SJCRH30 (cell line): ENCODE measurements at regions not wholly inside any gene's neighbourhood (a gene's known extent, or its start where the extent isn't known, plus 50 kb on each side); places are given as distances from the start of the nearest gene placed in this dataset.
"Not testable (repeated sequence)": the region's sequence is repeated elsewhere in the genome, so short reads cannot be mapped to it uniquely, and the experiment has no call there.

Experiments used
- DNase-seq, 2 experiments: peaks; one replicate each; pipeline ENCODE4 v3.0.0-alpha.2; 2015 to 2020
- H3K27ac ChIP-seq: fragments of 250-450 bp; sonication (Bioruptor Pico); 2 replicates; pipeline ENCODE4 v1.5.1; 2020; ENCODE audit warnings: mild to moderate bottlenecking, moderate library complexity
- H3K27me3 ChIP-seq: fragments of 250-450 bp; sonication (Bioruptor Pico); 2 replicates; pipeline ENCODE4 v1.5.1; 2020; ENCODE audit warnings: mild to moderate bottlenecking, moderate library complexity
- H3K36me3 ChIP-seq: fragments of 250-450 bp; sonication (Bioruptor Pico); 2 replicates; pipeline ENCODE4 v1.5.1; 2020; ENCODE audit warnings: mild to moderate bottlenecking, moderate library complexity
- H3K4me1 ChIP-seq: fragments of 250-450 bp; sonication (Bioruptor Pico); 2 replicates; pipeline ENCODE4 v1.5.1; 2020; ENCODE audit warnings: mild to moderate bottlenecking, moderate library complexity
- H3K4me3 ChIP-seq: fragments of 250-450 bp; sonication (Bioruptor Pico); 2 replicates; pipeline ENCODE4 v1.5.1; 2020; ENCODE audit warnings: mild to moderate bottlenecking, moderate library complexity
- H3K9me3 ChIP-seq: fragments of 250-450 bp; sonication (Bioruptor Pico); replicated peaks from 2 replicates; pipeline ENCODE4 v1.5.1; 2020; ENCODE audit warnings: mild to moderate bottlenecking, moderate library complexity

DNA sequence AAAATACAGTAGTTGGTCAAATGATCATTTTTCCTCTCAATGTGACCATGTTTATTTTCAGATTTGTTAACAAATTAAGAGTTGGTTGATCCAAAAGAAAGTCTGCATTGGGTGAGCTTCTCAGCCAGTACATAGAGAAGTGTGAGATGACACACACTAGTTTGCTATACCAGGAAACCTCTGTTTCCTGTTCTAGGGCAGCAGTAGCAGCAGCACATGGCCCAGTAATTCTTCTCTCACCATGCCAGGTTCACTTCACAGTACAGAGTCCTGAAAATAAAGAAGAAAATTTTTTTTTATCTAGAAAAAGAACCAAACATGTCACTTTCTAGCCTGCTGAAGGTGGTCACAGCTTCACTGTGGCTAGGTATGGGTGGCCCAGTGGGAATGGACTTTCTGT, 250.2 kb upstream of the OR4E1 start:
- Histone ChIP-seq H3K4me1 (no peaks in the 10 kb centered on the region), H3K27ac (no peak overlapping the region), H3K27me3 (peaks cover 5% of the 10 kb centered on the region; the same call in 1 of the 2 replicates), H3K4me3 (no peak overlapping the region), H3K9me3 (no peaks in the 10 kb centered on the region), H3K36me3 (no peaks in the 10 kb centered on the region)
- DNase-seq = no peak

DNA sequence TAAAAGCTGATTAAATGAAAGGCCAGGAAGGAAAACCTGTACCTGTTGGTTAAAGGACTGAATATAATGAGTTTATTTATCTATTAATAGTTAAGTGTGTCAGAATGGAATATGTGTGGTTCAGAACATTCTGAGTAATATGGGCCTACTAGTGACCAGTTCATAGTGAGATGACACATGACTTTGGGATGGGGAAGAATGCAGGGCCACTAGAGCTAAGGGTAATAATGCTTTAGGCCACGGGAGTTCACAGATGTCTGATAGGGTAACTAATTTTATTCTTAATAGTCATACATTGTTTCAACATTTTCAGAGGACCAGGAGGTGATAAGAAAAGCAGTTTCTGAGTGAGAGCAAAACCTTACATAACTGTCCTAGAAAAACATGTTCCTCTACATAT, 247.8 kb upstream of the OR4E1 start:
- H3K27me3 ChIP-seq = peaks cover 5% of the 10 kb centered on the region; the same call in 1 of the 2 replicates
- H3K9me3 ChIP-seq = no peaks in the 10 kb centered on the region
- H3K27ac ChIP-seq = no peak overlapping the region
- no peak for DNase-seq
- H3K36me3 ChIP-seq = no peaks in the 10 kb centered on the region
- H3K4me1 ChIP-seq = no peaks in the 10 kb centered on the region
- H3K4me3 ChIP-seq = no peak overlapping the region

DNA sequence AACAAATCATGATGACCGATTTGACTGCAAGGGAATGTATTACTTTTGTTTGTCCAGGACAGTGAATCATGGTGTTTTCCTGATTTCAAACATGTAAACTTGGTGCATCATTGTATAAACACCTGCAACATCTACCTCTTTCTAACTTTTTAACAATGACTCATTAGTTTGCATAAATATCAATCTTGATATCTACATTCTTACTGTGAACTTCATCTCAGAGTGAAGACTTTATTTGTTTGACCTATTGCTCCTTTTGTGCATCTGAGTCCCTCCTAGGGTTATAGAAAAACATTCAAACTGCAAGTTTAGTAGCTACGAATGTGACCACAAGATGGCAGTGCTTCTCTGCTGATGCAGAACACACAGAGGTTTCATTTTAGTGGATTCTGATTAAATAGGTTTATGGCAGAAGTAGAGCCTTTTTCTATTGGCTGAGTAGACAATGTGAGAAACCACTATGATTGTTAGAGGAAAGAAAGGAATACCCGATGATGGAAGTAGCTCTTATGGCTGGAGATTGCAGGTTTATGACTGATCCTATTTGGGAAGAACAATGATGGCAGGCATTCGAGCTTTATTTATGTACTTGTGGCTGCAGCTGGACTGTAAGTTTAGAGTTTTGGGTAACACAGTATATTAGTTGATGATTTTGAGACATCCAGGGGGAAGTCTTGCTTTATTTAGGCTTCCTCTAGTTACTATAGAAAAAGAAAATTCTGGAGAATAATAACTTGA, 244.2 kb upstream of the OR4E1 start:
- DNase-seq = peak; percentile 18 to 46
- Histone ChIP-seq H3K27me3 (peaks cover 2% of the 10 kb centered on the region; the same call in 1 of the 2 replicates), H3K36me3 (no peaks in the 10 kb centered on the region), H3K27ac (no peak overlapping the region), H3K4me3 (no peak overlapping the region), H3K4me1 (no peaks in the 10 kb centered on the region), H3K9me3 (no peaks in the 10 kb centered on the region)

DNA sequence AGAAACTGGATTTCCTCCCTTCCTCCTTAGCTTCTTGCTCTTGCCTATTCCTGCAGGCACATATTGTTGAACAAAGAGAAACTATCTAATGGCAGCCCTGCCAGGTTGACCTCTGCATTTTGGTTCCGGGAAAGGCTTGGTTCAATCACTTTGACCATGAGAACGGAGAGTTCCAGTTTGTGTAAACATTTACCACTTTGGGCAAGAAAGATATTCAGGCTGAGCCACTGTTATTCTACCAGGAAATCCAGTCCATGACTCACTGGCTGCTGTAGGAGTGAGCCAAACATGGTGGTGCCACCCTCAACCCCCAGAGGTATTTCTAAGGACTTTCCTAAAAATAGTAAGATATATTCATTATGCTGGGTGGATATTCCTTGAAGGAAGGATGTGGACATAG, 242.2 kb upstream of the OR4E1 start:
- H3K36me3 ChIP-seq = no peaks in the 10 kb centered on the region
- H3K27me3 ChIP-seq = no peaks in the 10 kb centered on the region
- no peak overlapping the region for H3K27ac ChIP-seq
- H3K4me1 ChIP-seq = no peaks in the 10 kb centered on the region
- H3K4me3 ChIP-seq = no peak overlapping the region
- no peaks in the 10 kb centered on the region for H3K9me3 ChIP-seq
- no peak for DNase-seq

DNA sequence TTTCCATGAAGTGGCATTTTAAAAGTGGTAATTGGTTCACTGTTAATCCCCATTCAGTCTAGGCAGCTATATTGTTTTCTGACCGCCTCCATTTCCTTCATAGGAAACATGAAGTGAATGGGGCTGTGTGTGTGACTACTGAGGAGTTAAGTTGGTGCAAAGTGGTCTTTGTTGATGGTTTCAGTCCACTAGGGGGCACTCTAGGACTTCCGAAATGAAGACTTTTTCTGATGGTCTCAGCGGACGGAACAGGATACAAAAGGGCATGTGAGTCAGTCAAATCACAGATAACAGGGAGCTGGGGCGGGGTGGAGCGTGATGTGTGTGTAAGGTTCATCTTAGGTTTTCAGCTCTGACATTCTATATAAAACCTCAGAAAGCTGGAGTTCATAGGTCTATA, 240.1 kb upstream of the OR4E1 start:
- no peaks in the 10 kb centered on the region for H3K4me1 ChIP-seq
- H3K27ac ChIP-seq = no peak overlapping the region
- H3K4me3 ChIP-seq = no peak overlapping the region
- no peaks in the 10 kb centered on the region for H3K36me3 ChIP-seq
- DNase-seq = peak; percentile 69 to 80
- H3K27me3 ChIP-seq = 0 out of 2 replicates have a peak, but pooled peaks cover under 1% of the 10 kb centered on the region
- H3K9me3 ChIP-seq = no peaks in the 10 kb centered on the region

DNA sequence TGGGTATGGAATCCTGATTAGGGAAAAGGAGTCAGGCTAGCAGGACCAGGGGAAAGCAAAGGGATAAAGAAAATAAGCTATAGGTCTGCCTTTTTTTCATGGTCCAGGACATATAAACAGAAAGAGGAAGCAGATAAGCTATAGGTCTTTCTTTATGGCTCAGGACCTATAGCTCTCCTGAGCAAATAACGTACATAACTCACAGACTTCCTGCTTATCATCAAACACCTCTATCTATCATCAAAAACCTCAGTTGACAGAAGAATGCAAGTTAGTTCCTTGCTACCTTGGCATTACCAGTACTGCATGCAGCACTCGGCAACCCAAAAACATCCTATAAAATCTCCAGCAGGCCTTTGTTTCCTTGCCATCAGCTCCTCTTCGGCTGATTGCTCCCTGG, 238.7 kb upstream of the OR4E1 start:
- no peak overlapping the region for H3K27ac ChIP-seq

DNA sequence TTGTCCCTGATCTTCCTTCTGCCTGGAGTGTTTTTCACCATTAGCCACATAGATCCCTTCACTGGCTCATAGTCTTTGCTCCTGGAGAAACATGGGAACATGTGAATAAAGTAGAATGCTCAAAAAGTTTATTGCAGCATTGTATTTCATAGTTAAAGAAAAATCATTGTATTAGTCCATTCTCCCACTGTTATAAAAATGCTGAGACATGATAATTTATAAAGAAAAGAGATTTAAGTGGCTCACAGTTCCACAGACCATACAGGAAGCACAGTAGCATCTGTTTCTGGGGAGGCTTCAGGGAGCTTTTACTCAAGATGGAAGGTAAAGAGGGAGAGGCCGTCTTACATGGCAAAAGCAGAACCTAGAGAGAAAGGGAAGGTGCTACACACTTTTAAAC, 238.3 kb upstream of the OR4E1 start:
- no peak overlapping the region for H3K4me3 ChIP-seq
- no peak for DNase-seq
- no peaks in the 10 kb centered on the region for H3K9me3 ChIP-seq
- no peak overlapping the region for H3K27ac ChIP-seq
- no peaks in the 10 kb centered on the region for H3K36me3 ChIP-seq
- no peaks in the 10 kb centered on the region for H3K4me1 ChIP-seq
- H3K27me3 ChIP-seq = 0 out of 2 replicates have a peak, but pooled peaks cover 3% of the 10 kb centered on the region

More for the DNA sequence above, 238.7 kb upstream of the OR4E1 start:
- Histone ChIP-seq H3K27me3 (0 out of 2 replicates have a peak, but pooled peaks cover 3% of the 10 kb centered on the region), H3K4me3 (no peak overlapping the region), H3K9me3 (no peaks in the 10 kb centered on the region), H3K36me3 (no peaks in the 10 kb centered on the region), H3K4me1 (no peaks in the 10 kb centered on the region)
- DNase-seq = no peak

DNA sequence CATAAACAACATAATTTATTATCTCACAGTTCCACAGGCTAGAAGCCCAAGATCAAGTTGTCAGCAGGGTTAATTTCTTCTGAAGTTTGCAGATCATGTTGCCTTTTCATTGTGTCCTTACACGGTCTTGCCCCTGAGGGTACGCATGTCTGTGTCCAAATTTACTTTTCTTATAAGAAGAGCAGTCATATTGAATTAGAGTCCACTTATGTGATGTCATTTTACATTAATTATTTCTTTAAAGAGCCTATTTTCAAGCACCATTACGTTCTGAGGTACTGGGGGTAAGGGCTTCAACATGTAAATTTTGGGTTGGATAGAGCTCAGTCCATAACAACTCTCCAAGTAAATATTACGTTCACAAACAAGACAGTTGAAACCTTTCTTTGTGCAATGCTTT, 236.6 kb upstream of the OR4E1 start:
- Histone ChIP-seq H3K27me3 (0 out of 2 replicates have a peak, but pooled peaks cover 3% of the 10 kb centered on the region), H3K27ac (no peak overlapping the region), H3K36me3 (no peaks in the 10 kb centered on the region), H3K4me3 (no peak overlapping the region), H3K9me3 (no peaks in the 10 kb centered on the region), H3K4me1 (no peaks in the 10 kb centered on the region)
- no peak for DNase-seq

DNA sequence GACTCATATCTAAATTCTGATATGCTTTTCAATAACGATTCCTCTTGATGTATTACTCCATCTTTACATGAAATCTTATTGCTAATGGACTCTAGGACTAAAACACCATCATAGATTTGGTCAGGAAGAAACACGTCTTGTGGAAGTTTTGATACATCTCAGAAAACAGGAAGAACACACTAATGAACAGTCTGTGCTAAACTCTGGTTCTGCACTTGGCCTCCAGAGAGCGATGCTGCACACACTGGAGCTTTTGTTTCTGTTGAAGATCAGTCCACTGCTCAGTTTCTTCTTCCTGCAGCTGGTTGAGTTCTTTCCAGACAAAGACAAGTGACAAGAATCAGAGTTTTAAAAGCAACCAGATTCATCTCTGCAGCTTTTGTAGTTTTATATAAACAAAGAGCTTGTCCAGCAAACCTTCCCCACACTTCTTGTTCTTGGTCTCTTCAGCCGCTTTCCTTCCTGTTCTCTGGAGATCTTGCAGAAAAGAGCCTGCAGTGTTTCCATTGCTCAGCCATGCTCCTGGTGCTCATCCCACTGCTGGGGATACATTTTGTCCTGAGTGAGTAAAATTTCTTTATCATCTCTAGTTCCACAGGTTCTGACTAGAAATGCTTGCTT, 229.1 kb upstream of the OR4E1 start:
- Histone ChIP-seq H3K27me3 (no peaks in the 10 kb centered on the region), H3K9me3 (no peaks in the 10 kb centered on the region), H3K36me3 (no peaks in the 10 kb centered on the region), H3K27ac (no peak overlapping the region), H3K4me1 (no peaks in the 10 kb centered on the region), H3K4me3 (no peak overlapping the region)
- peak in 1 of 2 experiments; percentile 7 for DNase-seq

DNA sequence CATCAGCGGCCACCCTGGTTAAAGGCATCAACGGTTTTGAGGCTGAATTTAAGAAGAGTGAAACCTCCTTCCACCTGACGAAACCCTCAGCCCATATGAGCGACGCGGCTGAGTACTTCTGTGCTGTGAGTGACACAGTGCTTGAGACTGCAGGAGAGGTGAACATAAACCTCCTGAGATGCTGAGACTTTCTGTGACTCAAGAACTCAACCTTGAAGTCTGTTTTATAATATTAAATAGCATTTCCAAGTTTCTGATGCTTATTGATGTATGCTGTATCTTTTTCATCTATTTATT, 221.2 kb upstream of the OR4E1 start:
- H3K4me3 ChIP-seq, H3K4me1 ChIP-seq, H3K27ac ChIP-seq, DNase-seq, H3K9me3 ChIP-seq, H3K27me3 ChIP-seq, H3K36me3 ChIP-seq: not testable (repeated sequence)

DNA sequence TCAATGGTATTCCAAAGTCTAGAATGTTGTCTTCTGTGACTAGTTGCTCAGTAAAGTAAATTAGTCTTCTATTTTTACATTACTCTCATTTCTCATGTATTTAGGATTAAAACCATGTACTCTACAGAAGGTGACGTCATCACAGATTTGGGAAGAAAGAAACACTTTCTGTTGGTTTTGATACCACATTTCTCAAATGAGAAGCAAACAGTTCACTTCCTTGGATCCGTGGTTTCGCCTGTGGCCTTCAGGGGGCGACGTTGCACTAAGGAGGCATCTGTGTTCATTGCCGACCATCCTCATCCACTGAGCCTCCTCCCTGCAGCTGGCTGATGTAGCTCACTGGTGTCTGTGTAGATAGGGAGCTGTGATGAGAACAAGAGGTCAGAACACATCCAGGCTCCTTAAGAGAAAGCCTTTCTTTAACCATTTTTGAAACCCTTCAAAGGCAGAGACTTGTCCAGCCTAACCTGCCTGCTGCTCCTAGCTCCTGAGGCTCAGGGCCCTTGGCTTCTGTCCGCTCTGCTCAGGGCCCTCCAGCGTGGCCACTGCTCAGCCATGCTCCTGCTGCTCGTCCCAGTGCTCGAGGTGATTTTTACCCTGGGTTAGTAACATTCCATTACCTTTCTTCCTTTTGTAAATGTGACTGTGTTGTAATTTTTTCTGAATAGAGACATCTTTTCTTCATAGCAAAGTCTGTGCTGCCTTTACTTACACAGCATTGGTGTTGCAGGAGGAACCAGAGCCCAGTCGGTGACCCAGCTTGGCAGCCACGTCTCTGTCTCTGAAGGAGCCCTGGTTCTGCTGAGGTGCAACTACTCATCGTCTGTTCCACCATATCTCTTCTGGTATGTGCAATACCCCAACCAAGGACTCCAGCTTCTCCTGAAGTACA, 220.6 kb upstream of the OR4E1 start:
- Histone ChIP-seq H3K4me3 (no peak overlapping the region), H3K4me1 (no peaks in the 10 kb centered on the region), H3K27me3 (no peaks in the 10 kb centered on the region), H3K9me3 (no peaks in the 10 kb centered on the region), H3K27ac (no peak overlapping the region), H3K36me3 (no peaks in the 10 kb centered on the region)
- DNase-seq = peak in 1 of 2 experiments; percentile 12

DNA sequence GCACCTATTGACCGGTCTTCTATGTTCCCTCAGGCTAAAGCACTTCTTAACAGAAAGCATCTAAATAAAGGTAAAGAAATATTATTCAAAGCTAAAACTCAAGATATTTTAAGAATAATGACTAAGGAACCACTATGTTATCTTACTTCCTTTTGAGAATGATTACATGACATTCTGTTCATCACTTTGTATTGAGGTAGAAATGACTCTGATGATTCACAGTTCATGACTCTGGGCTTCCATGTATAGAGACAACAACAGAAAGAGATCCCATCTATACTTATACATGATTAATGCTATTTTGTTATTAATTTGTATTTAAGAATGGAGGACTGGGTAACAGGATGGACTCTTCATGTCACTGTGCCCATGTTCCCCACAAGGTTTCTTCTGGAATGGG, 218.3 kb upstream of the OR4E1 start:
- no peaks in the 10 kb centered on the region for H3K36me3 ChIP-seq
- H3K4me3 ChIP-seq = no peak overlapping the region
- H3K9me3 ChIP-seq = no peaks in the 10 kb centered on the region
- H3K27me3 ChIP-seq = no peaks in the 10 kb centered on the region
- no peaks in the 10 kb centered on the region for H3K4me1 ChIP-seq
- no peak for DNase-seq
- no peak overlapping the region for H3K27ac ChIP-seq

DNA sequence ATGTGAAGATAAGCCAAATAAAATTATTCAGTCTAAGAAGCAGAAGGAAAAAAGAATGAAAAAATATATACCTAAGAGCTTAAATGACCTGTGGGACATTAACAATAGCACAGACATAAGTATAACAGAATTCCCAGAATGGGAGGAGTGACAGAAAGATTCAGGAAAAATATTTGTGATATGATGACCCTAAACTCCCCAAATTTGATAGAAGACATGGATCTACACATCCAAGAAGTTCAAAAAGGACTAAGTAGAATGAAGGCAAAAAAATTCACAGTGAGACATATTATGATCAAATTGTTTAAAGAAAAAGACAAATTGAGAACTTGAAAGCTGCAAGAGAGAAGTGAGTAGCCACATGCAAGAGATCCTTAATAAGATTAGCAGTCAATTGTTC, 211.4 kb upstream of the OR4E1 start:
- no peak for DNase-seq
- H3K36me3 ChIP-seq = no peaks in the 10 kb centered on the region
- H3K4me3 ChIP-seq = no peak overlapping the region
- H3K27ac ChIP-seq = no peak overlapping the region
- no peaks in the 10 kb centered on the region for H3K27me3 ChIP-seq
- H3K9me3 ChIP-seq = no peaks in the 10 kb centered on the region
- no peaks in the 10 kb centered on the region for H3K4me1 ChIP-seq

DNA sequence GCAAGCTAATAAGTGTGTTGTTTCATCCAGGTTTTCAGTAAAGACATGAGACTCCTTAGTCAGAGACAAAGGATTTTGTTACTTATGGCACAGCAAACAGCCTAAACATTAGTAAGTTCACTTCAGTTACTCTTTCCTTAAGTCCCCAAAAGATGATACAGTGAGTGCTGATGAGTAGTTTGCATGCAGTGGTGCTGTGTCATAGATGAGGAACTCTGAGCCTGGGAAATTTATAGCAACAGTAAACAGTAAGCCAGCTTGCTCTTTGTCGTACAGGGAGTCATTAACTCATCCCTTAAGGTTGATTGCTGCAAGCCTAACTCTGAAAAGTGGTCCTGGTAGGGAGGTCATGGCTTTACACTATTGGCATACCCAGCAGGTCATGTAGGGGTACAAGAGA, 208.6 kb upstream of the OR4E1 start:
- Histone ChIP-seq H3K9me3 (no peaks in the 10 kb centered on the region), H3K4me1 (no peaks in the 10 kb centered on the region)
- DNase-seq = no peak

DNA sequence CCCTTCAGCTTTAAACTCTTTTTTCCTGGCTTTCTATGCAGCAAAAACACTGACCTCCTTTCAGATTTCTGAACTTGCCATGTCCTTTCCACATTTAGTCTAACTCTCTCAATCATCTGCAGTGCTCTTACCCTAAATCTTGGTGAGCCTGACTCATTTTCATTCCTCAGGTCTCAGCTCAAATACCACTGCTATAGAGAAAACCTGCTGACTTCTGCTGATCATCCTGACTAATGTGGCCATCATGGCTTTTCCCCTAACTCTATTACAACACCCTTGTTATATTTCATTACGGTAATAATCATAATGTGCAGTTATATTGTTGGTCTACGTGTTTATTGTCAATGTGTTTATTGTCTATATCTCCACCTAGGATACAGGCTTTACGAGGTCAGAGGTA, 207.3 kb upstream of the OR4E1 start:
- no peak for DNase-seq

More for the DNA sequence above, 208.6 kb upstream of the OR4E1 start:
- no peak overlapping the region for H3K4me3 ChIP-seq
- H3K27ac ChIP-seq = no peak overlapping the region
- H3K36me3 ChIP-seq = no peaks in the 10 kb centered on the region
- H3K27me3 ChIP-seq = no peaks in the 10 kb centered on the region

More for the DNA sequence above, 207.3 kb upstream of the OR4E1 start:
- no peaks in the 10 kb centered on the region for H3K36me3 ChIP-seq
- no peak overlapping the region for H3K4me3 ChIP-seq
- no peak overlapping the region for H3K27ac ChIP-seq
- H3K27me3 ChIP-seq = 0 out of 2 replicates have a peak, but pooled peaks cover 3% of the 10 kb centered on the region
- no peaks in the 10 kb centered on the region for H3K9me3 ChIP-seq
- H3K4me1 ChIP-seq = no peaks in the 10 kb centered on the region
